HCT116 (cell line): ENCODE measurements at regions not wholly inside any gene's neighbourhood (a gene's known extent, or its start where the extent isn't known, plus 50 kb on each side); places are given as distances from the start of the nearest gene placed in this dataset.

Experiments used
- ATAC-seq: fragments of 200-7000 bp; cut with Tn5 transposase; 2 replicates; pipeline ENCODE4 v1.9.1; 2020; ENCODE audit warnings: mild to moderate bottlenecking, moderate library complexity
- BruUV-seq: library from RNA; stranded (reverse); fragments of 400-500 nt; replicated peaks from 2 replicates; lab custom pipeline; 2021; lab: Mats Ljungman, UMichigan
- CTCF ChIA-PET: fragments of 300-600 bp; sonication (Branson Sonifier 250); formaldehyde crosslinking; loops from one replicate; lab custom pipeline; 2021; ENCODE audit warnings: antibody characterized with exemption; lab: Charles Lee
- POLR2A ChIA-PET: fragments of 300-600, 350-600 bp; sonication (Branson Sonifier 250); formaldehyde crosslinking; loops from one replicate; lab custom pipeline; 2021; ENCODE audit warnings: antibody characterized with exemption; lab: Charles Lee
- RAD21 ChIA-PET, 2 experiments: fragments of 300-600 bp; sonication (Branson Sonifier 250); formaldehyde crosslinking; loops; one replicate each; lab custom pipeline; 2023; ENCODE audit warnings: low total read pairs in 2 of 2; ENCODE audit not compliant: uncharacterized antibody in 2 of 2, unreplicated experiment in 2 of 2, low non-redundant PET in 1 of 2; lab: Charles Lee
- DNase-seq: peaks from one replicate; pipeline ENCODE4 v3.0.0-alpha.2; 2010; ENCODE audit warnings: low read depth, low spot score
- H2AFZ ChIP-seq: fragments of 200-600 bp; shearing (Covaris generic), sonication (generic); 2 replicates; pipeline ENCODE4 v1.6.1; 2017; ENCODE audit warnings: low read depth, mixed run types, mixed read lengths, antibody characterized with exemption, low read length; ENCODE audit not compliant: poor library complexity, severe bottlenecking
- H3K27ac ChIP-seq: 2 replicates; pipeline ENCODE4 v1.5.1; 2012; ENCODE audit warnings: low read depth, low read length
- H3K27me3 ChIP-seq: fragments of 200-600 bp; sonication (generic); 2 replicates; pipeline ENCODE4 v1.6.1; 2016; ENCODE audit warnings: mixed run types, low read length, mixed read lengths; ENCODE audit not compliant: insufficient read depth
- H3K36me3 ChIP-seq, 2 experiments: fragments of 200-500 bp in 1 of 2; fragments of 200-600 bp in 1 of 2; sonication (Bioruptor generic) in 1 of 2; sonication (generic) in 1 of 2; 2 replicates each; pipeline versions ENCODE4 v1.5.1 to v1.6.1; 2014 to 2016; ENCODE audit warnings: low read length in 2 of 2, inconsistent platforms in 1 of 2, mixed read lengths in 1 of 2, mixed run types in 1 of 2; ENCODE audit not compliant: insufficient read depth in 2 of 2, control insufficient read depth in 1 of 2
- H3K4me1 ChIP-seq, 2 experiments: fragments of 200-600 bp in 1 of 2; sonication (generic) in 1 of 2; 2 replicates each; pipeline versions ENCODE4 v1.5.1 to v1.6.1; 2012 to 2017; ENCODE audit warnings: low read length in 2 of 2, inconsistent platforms in 1 of 2, mild to moderate bottlenecking in 1 of 2, mixed read lengths in 1 of 2, mixed run types in 1 of 2, moderate library complexity in 1 of 2; ENCODE audit not compliant: insufficient read depth in 2 of 2, control insufficient read depth in 1 of 2
- H3K4me2 ChIP-seq: fragments of 200-600 bp; sonication (generic); 2 replicates; pipeline ENCODE4 v1.6.1; 2017; ENCODE audit warnings: mixed run types, low read length, mixed read lengths
- H3K4me3 ChIP-seq, 2 experiments: fragments of 200-600 bp in 1 of 2; sonication (generic) in 1 of 2; replicated peaks in 1 of 2; 2 replicates each; pipeline ENCODE4 v1.5.1; 2011 to 2016; ENCODE audit warnings: low read length in 2 of 2, control low read depth in 1 of 2, low read depth in 1 of 2, mild to moderate bottlenecking in 1 of 2, mixed read lengths in 1 of 2, mixed run types in 1 of 2
- H3K79me2 ChIP-seq: fragments of 200-600 bp; sonication (generic); 2 replicates; pipeline ENCODE4 v1.6.1; 2017; ENCODE audit warnings: mild to moderate bottlenecking, mixed run types, low read length, moderate library complexity, mixed read lengths; ENCODE audit not compliant: insufficient read depth
- H3K9ac ChIP-seq: fragments of 200-600 bp; sonication (generic); 2 replicates; pipeline ENCODE4 v1.6.1; 2016; ENCODE audit warnings: low read length, mixed read lengths
- H3K9me2 ChIP-seq: fragments of 200-600 bp; sonication (generic), shearing (Covaris generic); 2 replicates; pipeline ENCODE4 v1.6.1; 2017; ENCODE audit warnings: mixed run types, mild to moderate bottlenecking, moderate library complexity; ENCODE audit not compliant: insufficient read depth
- H3K9me3 ChIP-seq, 2 experiments: fragments of 200-500 bp in 1 of 2; fragments of 200-600 bp in 1 of 2; sonication (Bioruptor generic) in 1 of 2; sonication (generic) in 1 of 2; 2 replicates each; pipeline ENCODE4 v1.6.1; 2014 to 2017; ENCODE audit warnings: low read length in 2 of 2, mixed read lengths in 2 of 2, inconsistent platforms in 1 of 2, low read depth in 1 of 2, mild to moderate bottlenecking in 1 of 2, mixed run types in 1 of 2, moderate library complexity in 1 of 2; ENCODE audit not compliant: control insufficient read depth in 1 of 2, insufficient read depth in 1 of 2
- H4K20me1 ChIP-seq: fragments of 200-600 bp; sonication (generic), shearing (Covaris generic); 2 replicates; pipeline ENCODE4 v1.6.1; 2017; ENCODE audit warnings: mixed run types, mild to moderate bottlenecking, moderate library complexity; ENCODE audit not compliant: insufficient read depth
- CBX3 ChIP-seq: IDR thresholded peaks from 2 replicates; pipeline ENCODE4 v1.6.1; 2012; ENCODE audit warnings: low read depth
- CEBPB ChIP-seq: IDR thresholded peaks from 2 replicates; pipeline ENCODE4 v1.6.1; 2012; ENCODE audit warnings: low read depth
- ELF1 ChIP-seq: IDR thresholded peaks from 2 replicates; pipeline ENCODE4 v1.6.1; 2012; ENCODE audit warnings: low read depth, borderline replicate concordance
- EZH2 ChIP-seq: fragments of 200-600 bp; sonication (generic); IDR thresholded peaks from 2 replicates; pipeline ENCODE4 v1.6.1; 2017; ENCODE audit warnings: antibody characterized with exemption, mixed run types
- JUND ChIP-seq: IDR thresholded peaks from 2 replicates; pipeline ENCODE4 v1.6.1; 2012
- POLR2A ChIP-seq: IDR thresholded peaks from 2 replicates; pipeline ENCODE4 v1.7.0; 2011; ENCODE audit warnings: borderline replicate concordance; ENCODE audit not compliant: insufficient read depth, insufficient read length; ENCODE audit errors: extremely low read depth
- RAD21 ChIP-seq: IDR thresholded peaks from 2 replicates; pipeline ENCODE4 v1.6.1; 2012; ENCODE audit warnings: low read depth, mild to moderate bottlenecking
- SP1 ChIP-seq: IDR thresholded peaks from 2 replicates; pipeline ENCODE4 v1.6.1; 2012; ENCODE audit warnings: low read depth
- SRF ChIP-seq: IDR thresholded peaks from 2 replicates; pipeline ENCODE4 v1.6.1; 2012; ENCODE audit warnings: low read depth
- ZFX ChIP-seq: fragments of 450-650 bp; IDR thresholded peaks from 2 replicates; pipeline ENCODE4 v1.6.1; 2017
- ZNF274 ChIP-seq: fragments of 200-500 bp; sonication (Bioruptor generic); IDR thresholded peaks from 2 replicates; pipeline ENCODE4 v1.6.1; 2014; ENCODE audit warnings: mild to moderate bottlenecking, low read depth, low read length, inconsistent platforms
- intact Hi-C: fragments of 100-400 bp; cut with micrococcal nuclease; formaldehyde crosslinking; loops from 2 replicates; pipeline ENCODE4 v1.10.0; 2022
- TF ChIP-seq, protein P1 (sequence below): IDR thresholded peaks from 2 replicates; pipeline ENCODE4 v1.6.1; 2012
- TF ChIP-seq, protein P2 (sequence below): IDR thresholded peaks from 2 replicates; pipeline ENCODE4 v1.6.1; 2011; ENCODE audit warnings: mild to moderate bottlenecking, low read length, moderate library complexity; ENCODE audit not compliant: insufficient replicate concordance; ENCODE audit errors: extremely low read depth
- TF ChIP-seq, protein P3 (sequence below): IDR thresholded peaks from 2 replicates; pipeline ENCODE4 v1.6.1; 2012
- TF ChIP-seq, protein P4 (sequence below), 3 experiments: fragments of 200-600 bp in 1 of 3; sonication (generic) in 1 of 3; IDR thresholded peaks in 2 of 3; conservative IDR thresholded peaks in 1 of 3; 2 replicates each; pipeline ENCODE4 v1.5.1; 2012 to 2017; ENCODE audit warnings: low read depth in 2 of 3, low read length in 2 of 3, antibody characterized with exemption in 1 of 3, borderline replicate concordance in 1 of 3, control low read depth in 1 of 3, mild to moderate bottlenecking in 1 of 3, mixed read lengths in 1 of 3, mixed run types in 1 of 3, moderate library complexity in 1 of 3; ENCODE audit not compliant: insufficient read depth in 1 of 3

DNA sequence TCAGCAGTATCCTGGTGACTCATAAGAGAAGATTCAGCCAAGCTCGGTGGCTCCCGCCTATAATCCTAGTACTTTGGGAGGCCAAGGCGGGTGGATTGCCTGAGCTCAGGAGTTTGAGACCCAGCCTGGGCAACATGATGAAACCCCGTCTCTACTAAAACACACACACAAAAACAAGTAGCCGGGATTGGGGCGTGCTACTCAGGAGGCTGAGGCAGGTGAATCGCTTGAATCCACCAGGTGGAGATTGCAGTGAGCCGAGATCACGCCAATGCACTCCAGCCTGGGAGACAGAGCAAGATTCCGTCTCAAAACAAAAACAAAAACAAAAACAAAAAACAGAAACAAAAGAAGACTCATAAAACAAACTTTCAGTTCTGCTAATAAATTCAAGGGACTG, 551.1 kb upstream of the POT1 start:
- Histone ChIP-seq H3K4me1 (no peaks in the 10 kb centered on the region), H3K79me2 (no peaks in the 10 kb centered on the region), H2AFZ (no peak overlapping the region), H3K4me2 (no peak overlapping the region), H3K36me3 (no peaks in the 10 kb centered on the region), H4K20me1 (no peaks in the 10 kb centered on the region), H3K27me3 (no peaks in the 10 kb centered on the region), H3K27ac (no peak overlapping the region), H3K9me2 (no peaks in the 10 kb centered on the region), H3K9ac (no peak overlapping the region), H3K9me3 (no peaks in the 10 kb centered on the region), H3K4me3 (no peak overlapping the region)
- ChIA-PET CTCF (no interaction called here), RAD21 (no interaction called here), POLR2A (no interaction called here)
- DNase-seq (no peak), ATAC-seq (no peak)
- no peak for TF ChIP-seq SP1
- TF ChIP-seq SRF: no peak
- no peak for TF ChIP-seq ZFX
- no peak for TF ChIP-seq CBX3
- no peak for TF ChIP-seq CEBPB
- no peak for TF ChIP-seq ZNF274
- TF ChIP-seq, protein P1, sequence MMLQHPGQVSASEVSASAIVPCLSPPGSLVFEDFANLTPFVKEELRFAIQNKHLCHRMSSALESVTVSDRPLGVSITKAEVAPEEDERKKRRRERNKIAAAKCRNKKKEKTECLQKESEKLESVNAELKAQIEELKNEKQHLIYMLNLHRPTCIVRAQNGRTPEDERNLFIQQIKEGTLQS: no peak
- TF ChIP-seq EZH2: no peak
- no peak for TF ChIP-seq RAD21
- TF ChIP-seq, protein P2, sequence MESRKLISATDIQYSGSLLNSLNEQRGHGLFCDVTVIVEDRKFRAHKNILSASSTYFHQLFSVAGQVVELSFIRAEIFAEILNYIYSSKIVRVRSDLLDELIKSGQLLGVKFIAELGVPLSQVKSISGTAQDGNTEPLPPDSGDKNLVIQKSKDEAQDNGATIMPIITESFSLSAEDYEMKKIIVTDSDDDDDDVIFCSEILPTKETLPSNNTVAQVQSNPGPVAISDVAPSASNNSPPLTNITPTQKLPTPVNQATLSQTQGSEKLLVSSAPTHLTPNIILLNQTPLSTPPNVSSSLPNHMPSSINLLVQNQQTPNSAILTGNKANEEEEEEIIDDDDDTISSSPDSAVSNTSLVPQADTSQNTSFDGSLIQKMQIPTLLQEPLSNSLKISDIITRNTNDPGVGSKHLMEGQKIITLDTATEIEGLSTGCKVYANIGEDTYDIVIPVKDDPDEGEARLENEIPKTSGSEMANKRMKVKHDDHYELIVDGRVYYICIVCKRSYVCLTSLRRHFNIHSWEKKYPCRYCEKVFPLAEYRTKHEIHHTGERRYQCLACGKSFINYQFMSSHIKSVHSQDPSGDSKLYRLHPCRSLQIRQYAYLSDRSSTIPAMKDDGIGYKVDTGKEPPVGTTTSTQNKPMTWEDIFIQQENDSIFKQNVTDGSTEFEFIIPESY: no peak
- intact Hi-C loops: no loop called here
- BruUV-seq: no TSS peak

DNA sequence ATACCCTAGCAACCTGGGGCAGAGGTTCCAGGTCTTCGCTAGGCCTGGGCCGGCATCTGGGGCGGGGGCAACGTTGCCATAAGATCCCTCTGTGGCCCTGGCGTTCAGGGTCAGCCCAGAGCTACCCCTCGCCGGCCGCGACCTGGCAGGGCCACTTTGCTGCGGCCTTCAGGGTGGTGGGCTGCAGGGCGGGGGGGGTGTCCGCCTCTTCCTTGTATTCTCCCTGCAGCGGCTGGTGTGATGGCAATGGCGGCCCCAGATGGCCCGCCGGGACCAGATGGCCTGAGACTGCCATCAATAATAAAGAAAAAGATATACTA, 539.2 kb upstream of the POT1 start:
- Histone ChIP-seq H2AFZ (no peak overlapping the region), H3K9me2 (no peaks in the 10 kb centered on the region), H4K20me1 (no peaks in the 10 kb centered on the region), H3K4me2 (no peak overlapping the region), H3K4me3 (no peak overlapping the region), H3K79me2 (no peaks in the 10 kb centered on the region), H3K27ac (no peak overlapping the region), H3K36me3 (no peaks in the 10 kb centered on the region), H3K4me1 (no peaks in the 10 kb centered on the region), H3K9me3 (no peaks in the 10 kb centered on the region), H3K27me3 (no peaks in the 10 kb centered on the region), H3K9ac (no peak overlapping the region)
- ChIA-PET POLR2A (no interaction called here), RAD21 (no interaction called here), CTCF (no interaction called here)
- no peak for ATAC-seq
- intact Hi-C loops: no loop called here
- no TSS peak for BruUV-seq
- DNase-seq: no peak
- TF ChIP-seq, protein P3, sequence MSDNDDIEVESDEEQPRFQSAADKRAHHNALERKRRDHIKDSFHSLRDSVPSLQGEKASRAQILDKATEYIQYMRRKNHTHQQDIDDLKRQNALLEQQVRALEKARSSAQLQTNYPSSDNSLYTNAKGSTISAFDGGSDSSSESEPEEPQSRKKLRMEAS: no peak
- TF ChIP-seq JUND: no peak
- no peak for TF ChIP-seq ZFX
- TF ChIP-seq SP1: no peak
- no peak for TF ChIP-seq ELF1
- TF ChIP-seq CBX3: no peak
- no peak for TF ChIP-seq EZH2
- TF ChIP-seq, protein P4, sequence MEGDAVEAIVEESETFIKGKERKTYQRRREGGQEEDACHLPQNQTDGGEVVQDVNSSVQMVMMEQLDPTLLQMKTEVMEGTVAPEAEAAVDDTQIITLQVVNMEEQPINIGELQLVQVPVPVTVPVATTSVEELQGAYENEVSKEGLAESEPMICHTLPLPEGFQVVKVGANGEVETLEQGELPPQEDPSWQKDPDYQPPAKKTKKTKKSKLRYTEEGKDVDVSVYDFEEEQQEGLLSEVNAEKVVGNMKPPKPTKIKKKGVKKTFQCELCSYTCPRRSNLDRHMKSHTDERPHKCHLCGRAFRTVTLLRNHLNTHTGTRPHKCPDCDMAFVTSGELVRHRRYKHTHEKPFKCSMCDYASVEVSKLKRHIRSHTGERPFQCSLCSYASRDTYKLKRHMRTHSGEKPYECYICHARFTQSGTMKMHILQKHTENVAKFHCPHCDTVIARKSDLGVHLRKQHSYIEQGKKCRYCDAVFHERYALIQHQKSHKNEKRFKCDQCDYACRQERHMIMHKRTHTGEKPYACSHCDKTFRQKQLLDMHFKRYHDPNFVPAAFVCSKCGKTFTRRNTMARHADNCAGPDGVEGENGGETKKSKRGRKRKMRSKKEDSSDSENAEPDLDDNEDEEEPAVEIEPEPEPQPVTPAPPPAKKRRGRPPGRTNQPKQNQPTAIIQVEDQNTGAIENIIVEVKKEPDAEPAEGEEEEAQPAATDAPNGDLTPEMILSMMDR (IDR thresholded peaks at IDR 0.05 in 2 of 3, conservative IDR thresholded peaks at IDR 0.05 in 1 of 3; ENCODE audit: borderline replicate concordance in 1 of 3, insufficient read depth in 1 of 3, low read depth in 2 of 3, low read length in 2 of 3): no peak
- no peak for TF ChIP-seq POLR2A
- no peak for TF ChIP-seq ZNF274
